H9 (cell line): ENCODE measurements at regions not wholly inside any gene's neighbourhood (a gene's known extent, or its start where the extent isn't known, plus 50 kb on each side); places are given as distances from the start of the nearest gene placed in this dataset.

Experiments
- DNase-seq: peaks from one replicate; pipeline ENCODE4 v3.0.0-alpha.2; 2017
- H2AFZ ChIP-seq: one replicate; pipeline ENCODE4 v1.6.1; 2013; ENCODE audit warnings: mild to moderate bottlenecking, low read length, control low read depth, moderate library complexity
- H2AK5ac ChIP-seq: 2 replicates; pipeline ENCODE4 v1.6.1; 2013; ENCODE audit warnings: low read length, control low read depth, mixed read lengths; ENCODE audit not compliant: insufficient read length
- H2BK120ac ChIP-seq: one replicate; pipeline ENCODE4 v1.6.1; 2013; ENCODE audit warnings: low read depth, mild to moderate bottlenecking, low read length, control low read depth, inconsistent platforms; ENCODE audit not compliant: poor library complexity, severe bottlenecking
- H2BK12ac ChIP-seq: 2 replicates; pipeline ENCODE4 v1.6.1; 2013; ENCODE audit warnings: low read length, control low read depth, mixed read lengths, low read depth; ENCODE audit not compliant: insufficient read length
- H2BK15ac ChIP-seq: 2 replicates; pipeline ENCODE4 v1.6.1; 2013; ENCODE audit warnings: low read depth, low read length, control low read depth
- H2BK20ac ChIP-seq: one replicate; pipeline ENCODE4 v1.6.1; 2013; ENCODE audit warnings: low read depth, mild to moderate bottlenecking, low read length, control low read depth, inconsistent platforms; ENCODE audit not compliant: poor library complexity, severe bottlenecking
- H2BK5ac ChIP-seq: 2 replicates; pipeline ENCODE4 v1.6.1; 2013; ENCODE audit warnings: low read length, control low read depth, mixed read lengths; ENCODE audit not compliant: insufficient read length
- H3K14ac ChIP-seq: 2 replicates; pipeline ENCODE4 v1.6.1; 2013; ENCODE audit warnings: low read length, control low read depth; ENCODE audit not compliant: insufficient read depth
- H3K18ac ChIP-seq: 2 replicates; pipeline ENCODE4 v1.6.1; 2013; ENCODE audit warnings: low read depth, mild to moderate bottlenecking, mixed read lengths, low read length, control low read depth; ENCODE audit not compliant: insufficient read length
- H3K23ac ChIP-seq: 2 replicates; pipeline ENCODE4 v1.6.1; 2013; ENCODE audit warnings: low read length, control low read depth, mixed read lengths, low read depth; ENCODE audit not compliant: insufficient read length
- H3K23me2 ChIP-seq: 2 replicates; pipeline ENCODE4 v1.6.1; 2013; ENCODE audit warnings: low read depth, mild to moderate bottlenecking, mixed read lengths, low read length, control low read depth; ENCODE audit not compliant: insufficient read length, poor library complexity, severe bottlenecking
- H3K27ac ChIP-seq: 2 replicates; pipeline ENCODE4 v1.5.1; 2013; ENCODE audit warnings: low read length, control low read depth, mixed read lengths, low read depth; ENCODE audit not compliant: insufficient read length
- H3K27me3 ChIP-seq: 2 replicates; pipeline ENCODE4 v1.6.1; 2013; ENCODE audit warnings: low read length, control low read depth, inconsistent platforms; ENCODE audit not compliant: insufficient read depth
- H3K4ac ChIP-seq: 2 replicates; pipeline ENCODE4 v1.6.1; 2013; ENCODE audit warnings: low read depth, mild to moderate bottlenecking, control low read depth, inconsistent platforms, low read length, moderate library complexity
- H3K4me1 ChIP-seq: 2 replicates; pipeline ENCODE4 v1.6.1; 2013; ENCODE audit warnings: low read length, control low read depth, inconsistent platforms; ENCODE audit not compliant: insufficient read depth
- H3K4me2 ChIP-seq: 2 replicates; pipeline ENCODE4 v1.6.1; 2013; ENCODE audit warnings: low read length, control low read depth, mixed read lengths; ENCODE audit not compliant: insufficient read length, insufficient read depth
- H3K56ac ChIP-seq: 2 replicates; pipeline ENCODE4 v1.6.1; 2013; ENCODE audit warnings: low read depth, mild to moderate bottlenecking, mixed read lengths, low read length, control low read depth; ENCODE audit not compliant: insufficient read length
- H3K79me1 ChIP-seq: 2 replicates; pipeline ENCODE4 v1.6.1; 2013; ENCODE audit warnings: low read depth, mild to moderate bottlenecking, moderate library complexity, low read length, control low read depth, inconsistent platforms; ENCODE audit not compliant: insufficient read depth, poor library complexity, severe bottlenecking
- H3K79me2 ChIP-seq: 2 replicates; pipeline ENCODE4 v1.6.1; 2013; ENCODE audit warnings: low read length, control low read depth, inconsistent platforms; ENCODE audit not compliant: insufficient read depth
- H3K9ac ChIP-seq: 2 replicates; pipeline ENCODE4 v1.6.1; 2013; ENCODE audit warnings: low read length, control low read depth, mixed read lengths; ENCODE audit not compliant: insufficient read length; ENCODE audit errors: extremely low read depth
- H3K9me3 ChIP-seq: one replicate; pipeline ENCODE4 v1.6.1; 2013; ENCODE audit warnings: low read depth, low read length, inconsistent platforms; ENCODE audit not compliant: control insufficient read depth
- H3T11ph ChIP-seq: one replicate; pipeline ENCODE4 v1.6.1; 2013; ENCODE audit warnings: mild to moderate bottlenecking, low read length, control low read depth, inconsistent platforms
- H4K20me1 ChIP-seq: one replicate; pipeline ENCODE4 v1.6.1; 2013; ENCODE audit not compliant: control insufficient read depth, insufficient read length, insufficient read depth
- H4K5ac ChIP-seq: 2 replicates; pipeline ENCODE4 v1.6.1; 2013; ENCODE audit warnings: low read depth, mild to moderate bottlenecking, mixed read lengths, low read length, control low read depth; ENCODE audit not compliant: insufficient read length
- H4K8ac ChIP-seq: replicated peaks from 2 replicates; pipeline ENCODE4 v1.6.1; 2013; ENCODE audit warnings: low read length, control low read depth, mixed read lengths, low read depth; ENCODE audit not compliant: insufficient read length
- H4K91ac ChIP-seq: 2 replicates; pipeline ENCODE4 v1.6.1; 2013; ENCODE audit warnings: low read depth, mild to moderate bottlenecking, moderate library complexity, mixed read lengths, low read length, control low read depth; ENCODE audit not compliant: insufficient read length
- H3K27ac Mint-ChIP-seq, 3 experiments: 2 replicates in 2 of 3; 3 replicates in 1 of 3; pipeline ENCODE4 v1.8.0; 2020 to 2021; ENCODE audit warnings: mixed read lengths in 3 of 3, mild to moderate bottlenecking in 1 of 3, moderate library complexity in 1 of 3
- H3K27me3 Mint-ChIP-seq: 2 replicates; pipeline ENCODE4 v1.8.0; 2021; ENCODE audit warnings: low read depth, mild to moderate bottlenecking, moderate library complexity, mixed read lengths
- H3K36me3 Mint-ChIP-seq, 3 experiments: 2 replicates in 2 of 3; 3 replicates in 1 of 3; pipeline ENCODE4 v1.8.0; 2020 to 2021; ENCODE audit warnings: low read depth in 3 of 3, mixed read lengths in 3 of 3; ENCODE audit not compliant: insufficient read depth in 1 of 3
- H3K4me1 Mint-ChIP-seq, 2 experiments: 2 replicates each; pipeline ENCODE4 v1.8.0; 2020; ENCODE audit warnings: mixed read lengths in 2 of 2
- H3K4me3 Mint-ChIP-seq, 2 experiments: 2 replicates in 1 of 2; 3 replicates in 1 of 2; pipeline ENCODE4 v1.8.0; 2020 to 2021; ENCODE audit warnings: mild to moderate bottlenecking in 2 of 2, mixed read lengths in 2 of 2, moderate library complexity in 1 of 2
- H3K9me3 Mint-ChIP-seq, 2 experiments: 2 replicates in 1 of 2; 3 replicates in 1 of 2; pipeline ENCODE4 v1.8.0; 2020; ENCODE audit warnings: mild to moderate bottlenecking in 2 of 2, mixed read lengths in 2 of 2, moderate library complexity in 1 of 2
- CTCF ChIP-seq: fragments of 200-600 bp; sonication (generic); conservative IDR thresholded peaks from 3 replicates; pipeline ENCODE4 v1.8.0; 2021; ENCODE audit warnings: antibody characterized with exemption, mild to moderate bottlenecking
- WGBS: extraction: QIAGEN DNeasy Blood & Tissue Kit; methylation state at CpG from one replicate; pipeline ENCODE4 v1.1.7; 2013; ENCODE audit warnings: missing lambda C conversion rate, low lambda C conversion rate, mixed read lengths; ENCODE audit not compliant: insufficient read length; ENCODE audit errors: extremely low coverage; 5-methylcytosine and 5-hydroxymethylcytosine counted together

GRCh38 chr15:38885001-38885400 lies 320.4 kb upstream of the RASGRP1 start:
- no peak overlapping the region for H3K4me3 Mint-ChIP-seq
- H3K56ac ChIP-seq, result no peak overlapping the region
- no peak overlapping the region for H3K27ac ChIP-seq
- H3K18ac ChIP-seq, result no peak overlapping the region
- no peak overlapping the region for H2BK12ac ChIP-seq
- H4K5ac ChIP-seq, result no peak overlapping the region
- H3K14ac ChIP-seq, result no peak overlapping the region
- H2BK120ac ChIP-seq, result no peak overlapping the region
- no peaks in the 10 kb centered on the region for H3K36me3 Mint-ChIP-seq
- H3K9ac ChIP-seq, result no peak overlapping the region
- TF ChIP-seq CTCF, result no peak
- H2AK5ac ChIP-seq, result no peak overlapping the region
- H3K4me2 ChIP-seq, result no peak overlapping the region
- H3K27me3 ChIP-seq, result no peaks in the 10 kb centered on the region
- H3K4me1 ChIP-seq, result no peaks in the 10 kb centered on the region
- no peak overlapping the region for H2BK20ac ChIP-seq
- H3K4me1 Mint-ChIP-seq, result no peaks in the 10 kb centered on the region
- no peaks in the 10 kb centered on the region for H3K9me3 Mint-ChIP-seq
- no peak overlapping the region for H2BK5ac ChIP-seq
- H3K27ac Mint-ChIP-seq, result peak overlapping the region in 1 of 3 experiments; percentile 29; a peak in 1 of 7 replicates
- no peak overlapping the region for H3K4ac ChIP-seq
- H3K79me1 ChIP-seq, result no peaks in the 10 kb centered on the region
- no peak for DNase-seq
- H4K8ac ChIP-seq, result no peak overlapping the region
- no peaks in the 10 kb centered on the region for H3K23me2 ChIP-seq
- no peaks in the 10 kb centered on the region for H3K79me2 ChIP-seq
- H3T11ph ChIP-seq, result no peak overlapping the region
- H3K27me3 Mint-ChIP-seq, result no peaks in the 10 kb centered on the region
- no peak overlapping the region for H2AFZ ChIP-seq
- no CpG with 5 or more reads among the region's 3 CpGs for WGBS
- H3K23ac ChIP-seq, result no peak overlapping the region
- H4K91ac ChIP-seq, result no peak overlapping the region
- H4K20me1 ChIP-seq, result no peaks in the 10 kb centered on the region
- no peaks in the 10 kb centered on the region for H3K9me3 ChIP-seq
- H2BK15ac ChIP-seq, result no peak overlapping the region
